IMR-90 (cell line): ENCODE measurements at regions not wholly inside any gene's neighbourhood (a gene's known extent, or its start where the extent isn't known, plus 50 kb on each side); places are given as distances from the start of the nearest gene placed in this dataset.

Experiments used
- ATAC-seq: fragments of 200-7000 bp; cut with Tn5 transposase; 2 replicates; pipeline ENCODE4 v1.9.1; 2020; ENCODE audit warnings: low read depth, mild to moderate bottlenecking, moderate library complexity
- BruUV-seq: library from RNA; stranded (reverse); fragments of 400-500 nt; replicated peaks from 2 replicates; lab custom pipeline; 2021; lab: Mats Ljungman, UMichigan
- CTCF ChIA-PET: fragments of 300-600 bp; formaldehyde crosslinking; extraction: SDS; loops from one replicate; lab custom pipeline; 2021; ENCODE audit warnings: antibody characterized with exemption; lab: Yijun Ruan, JAX
- POLR2A ChIA-PET: fragments of 300-600 bp; sonication (Branson Sonifier 250); formaldehyde crosslinking; loops from one replicate; lab custom pipeline; 2022; ENCODE audit warnings: antibody characterized with exemption; ENCODE audit not compliant: unreplicated experiment; lab: Charles Lee
- DNase-seq: peaks from one replicate; pipeline ENCODE4 v3.0.0; 2013
- H2AFZ ChIP-seq: replicated peaks from 2 replicates; pipeline ENCODE3; 2013; ENCODE audit warnings: low read length, mild to moderate bottlenecking; ENCODE audit not compliant: poor library complexity
- H2AK5ac ChIP-seq: 2 replicates; pipeline ENCODE4 v1.6.1; 2013; ENCODE audit warnings: low read depth, low read length, inconsistent platforms
- H2AK9ac ChIP-seq: replicated peaks from 2 replicates; pipeline ENCODE3; 2013; ENCODE audit warnings: mild to moderate bottlenecking, low read depth, low read length, moderate library complexity; ENCODE audit not compliant: poor library complexity
- H2BK120ac ChIP-seq: 2 replicates; pipeline ENCODE4 v1.6.1; 2013; ENCODE audit warnings: low read depth, low read length, inconsistent platforms
- H2BK15ac ChIP-seq: 3 replicates; pipeline ENCODE4 v1.6.1; 2013; ENCODE audit warnings: low read depth, low read length, inconsistent platforms
- H2BK20ac ChIP-seq: 2 replicates; pipeline ENCODE4 v1.6.1; 2013; ENCODE audit warnings: low read depth, mild to moderate bottlenecking, inconsistent platforms, low read length, moderate library complexity
- H2BK5ac ChIP-seq: 2 replicates; pipeline ENCODE4 v1.6.1; 2013; ENCODE audit warnings: mild to moderate bottlenecking, low read depth, low read length, inconsistent platforms; ENCODE audit not compliant: poor library complexity, severe bottlenecking
- H3K14ac ChIP-seq: replicated peaks from 2 replicates; pipeline ENCODE4 v1.6.1; 2013; ENCODE audit warnings: low read depth, low read length, inconsistent platforms
- H3K18ac ChIP-seq: 2 replicates; pipeline ENCODE4 v1.6.1; 2013; ENCODE audit warnings: low read depth, low read length, control low read depth
- H3K23ac ChIP-seq: 2 replicates; pipeline ENCODE4 v1.6.1; 2013; ENCODE audit warnings: low read depth, low read length, inconsistent platforms
- H3K27ac ChIP-seq: 2 replicates; pipeline ENCODE4 v1.5.1; 2013; ENCODE audit warnings: mild to moderate bottlenecking, control low read depth, low read length; ENCODE audit not compliant: insufficient read depth
- H3K27me3 ChIP-seq: 2 replicates; pipeline ENCODE4 v1.6.1; 2013; ENCODE audit warnings: low read length; ENCODE audit not compliant: control insufficient read depth, insufficient read depth
- H3K36me3 ChIP-seq: 2 replicates; pipeline ENCODE4 v1.6.1; 2013; ENCODE audit warnings: low read length, mixed read lengths; ENCODE audit not compliant: control insufficient read depth, insufficient read depth
- H3K4ac ChIP-seq: 2 replicates; pipeline ENCODE4 v1.6.1; 2013; ENCODE audit warnings: low read depth, low read length, inconsistent platforms
- H3K4me1 ChIP-seq: 2 replicates; pipeline ENCODE4 v1.6.1; 2013; ENCODE audit warnings: low read length, mixed read lengths; ENCODE audit not compliant: control insufficient read depth, insufficient read depth
- H3K4me2 ChIP-seq: 2 replicates; pipeline ENCODE4 v1.6.1; 2013; ENCODE audit warnings: low read depth, mild to moderate bottlenecking, control low read depth, low read length, moderate library complexity
- H3K4me3 ChIP-seq: 2 replicates; pipeline ENCODE4 v1.5.1; 2013; ENCODE audit warnings: low read depth, mild to moderate bottlenecking, control low read depth, low read length, moderate library complexity; ENCODE audit not compliant: insufficient read depth
- H3K56ac ChIP-seq: 2 replicates; pipeline ENCODE4 v1.6.1; 2013; ENCODE audit warnings: low read length, inconsistent platforms; ENCODE audit not compliant: insufficient read depth; ENCODE audit errors: extremely low read depth
- H3K79me1 ChIP-seq, 2 experiments: 2 replicates each; pipeline ENCODE4 v1.6.1; 2013; ENCODE audit warnings: low read length in 2 of 2, inconsistent platforms in 1 of 2, low read depth in 1 of 2
- H3K9ac ChIP-seq: 2 replicates; pipeline ENCODE4 v1.6.1; 2013; ENCODE audit warnings: low read depth, low read length, control low read depth
- H3K9me1 ChIP-seq: 2 replicates; pipeline ENCODE4 v1.6.1; 2013; ENCODE audit warnings: low read length, inconsistent platforms; ENCODE audit not compliant: insufficient read depth
- H3K9me3 ChIP-seq: 2 replicates; pipeline ENCODE4 v1.6.1; 2013; ENCODE audit warnings: low read length; ENCODE audit not compliant: control insufficient read depth, insufficient read depth
- H4K20me1 ChIP-seq: 2 replicates; pipeline ENCODE4 v1.6.1; 2013; ENCODE audit warnings: low read length, inconsistent platforms; ENCODE audit not compliant: insufficient read depth
- H4K5ac ChIP-seq: 2 replicates; pipeline ENCODE4 v1.6.1; 2013; ENCODE audit warnings: mild to moderate bottlenecking, low read depth, low read length, control low read depth
- H4K8ac ChIP-seq, 2 experiments: 2 replicates each; pipeline ENCODE4 v1.6.1; 2013; ENCODE audit warnings: low read depth in 2 of 2, low read length in 2 of 2, control low read depth in 1 of 2, inconsistent platforms in 1 of 2
- H4K91ac ChIP-seq: 2 replicates; pipeline ENCODE4 v1.6.1; 2013; ENCODE audit warnings: low read depth, low read length, inconsistent platforms; ENCODE audit not compliant: insufficient read depth
- CHD1 ChIP-seq: IDR thresholded peaks from 2 replicates; pipeline ENCODE4 v1.6.1; 2012; ENCODE audit warnings: low read depth, low read length, improper control_type of control experiment
- ELK1 ChIP-seq: fragments of 150-350 bp; IDR thresholded peaks from 2 replicates; pipeline ENCODE4 v1.6.1; 2016; ENCODE audit warnings: low read depth, mild to moderate bottlenecking, low read length, moderate library complexity, borderline replicate concordance
- FOS ChIP-seq: fragments of 150-350 bp; IDR thresholded peaks from 2 replicates; pipeline ENCODE4 v1.6.1; 2016; ENCODE audit warnings: low read depth, low read length
- MAFK ChIP-seq: IDR thresholded peaks from 2 replicates; pipeline ENCODE4 v1.6.1; 2012; ENCODE audit warnings: low read depth, low read length, improper control_type of control experiment
- NFE2L2 ChIP-seq: fragments of 150-350 bp; IDR thresholded peaks from 2 replicates; pipeline ENCODE4 v1.6.1; 2016; ENCODE audit warnings: low read depth, mild to moderate bottlenecking, low read length
- WGBS, 2 experiments: methylation state at CpG; one replicate each; pipeline versions ENCODE4 v1.1.5 to v1.1.7; 2013; ENCODE audit warnings: missing lambda C conversion rate in 2 of 2; ENCODE audit not compliant: insufficient read length in 1 of 2; ENCODE audit errors: extremely low coverage in 2 of 2; 5-methylcytosine and 5-hydroxymethylcytosine counted together
- dilution Hi-C: fragments of 300-500 bp; cut with HindIII; formaldehyde crosslinking; loops from one replicate; pipeline ENCODE4 v1.14.3; 2018; ENCODE audit warnings: low sequenced_read_pairs; ENCODE audit not compliant: unreplicated experiment
- in situ Hi-C: fragments of 300-500 bp; cut with MboI; formaldehyde crosslinking; loops from 3 replicates; pipeline ENCODE4 v1.14.3; 2019; ENCODE audit warnings: low sequenced_read_pairs, inconsistent platforms, mixed read lengths
- intact Hi-C: fragments of 100-400 bp; cut with micrococcal nuclease; formaldehyde crosslinking; loops from 2 replicates; pipeline ENCODE4 v1.10.0; 2022

- no peak for TF ChIP-seq NFE2L2
Observed at GRCh38 chr2:8539743-8540551, 141.9 kb upstream of the ID2 start (continued).

- no peak overlapping the region for H4K91ac ChIP-seq
- no peak for DNase-seq
- H4K8ac ChIP-seq: no peak overlapping the region
- H3K79me1 ChIP-seq: no peaks in the 10 kb centered on the region
- dilution Hi-C loops: no loop called here
- no peak overlapping the region for H3K4ac ChIP-seq
- peaks cover 21% of the 10 kb centered on the region for H3K4me1 ChIP-seq
- H3K18ac ChIP-seq: no peak overlapping the region
- no peak for ATAC-seq
- no peaks in the 10 kb centered on the region for H4K20me1 ChIP-seq
- no peak overlapping the region for H3K4me3 ChIP-seq
- in situ Hi-C loops: loop anchor here (10.0 kb wide), 1 partner anchor 134 kb away; no protein-coding TSS in a partner anchor
- no peak overlapping the region for H2BK120ac ChIP-seq
- no CpG with 5 or more reads among the region's 2 CpGs for WGBS, 2 experiments
- POLR2A ChIA-PET: no interaction called here
- no peak overlapping the region for H3K9ac ChIP-seq
- H2BK5ac ChIP-seq: no peak overlapping the region
- no peaks in the 10 kb centered on the region for H3K9me3 ChIP-seq
- no peak overlapping the region for H4K5ac ChIP-seq
- intact Hi-C loops: no loop called here
- H3K27me3 ChIP-seq: 0 out of 2 replicates have a peak, but pooled peaks cover 2% of the 10 kb centered on the region
- H3K23ac ChIP-seq: no peak overlapping the region
- H3K27ac ChIP-seq: no peak overlapping the region
- H2BK15ac ChIP-seq: no peak overlapping the region
- no peak overlapping the region for H2AK5ac ChIP-seq
- H3K4me2 ChIP-seq: no peak overlapping the region
- no peak overlapping the region for H3K14ac ChIP-seq
- H2AFZ ChIP-seq: no peak overlapping the region
- H2AK9ac ChIP-seq: no peak overlapping the region
- H3K56ac ChIP-seq: no peak overlapping the region
- H2BK20ac ChIP-seq: no peak overlapping the region
- H3K36me3 ChIP-seq: no peaks in the 10 kb centered on the region
- TF ChIP-seq CHD1 (no peak), MAFK (no peak), FOS (no peak), ELK1 (no peak)
- peaks cover 9% of the 10 kb centered on the region for H3K9me1 ChIP-seq
- no TSS peak for BruUV-seq
- CTCF ChIA-PET: no interaction called here
Observed at GRCh38 chr2:8540552-8541055, 141.3 kb upstream of the ID2 start.
